GM19023 (cell line): ENCODE measurements at regions not wholly inside any gene's neighbourhood (a gene's known extent, or its start where the extent isn't known, plus 50 kb on each side); places are given as distances from the start of the nearest gene placed in this dataset.
"Not testable (repeated sequence)": the region's sequence is repeated elsewhere in the genome, so short reads cannot be mapped to it uniquely, and the experiment has no call there.

Experiments used
- ATAC-seq: cut with Tn5 transposase; IDR thresholded peaks from one replicate; pipeline ENCODE4 v1.9.1; 2021; ENCODE audit warnings: mild to moderate bottlenecking, moderate library complexity; ENCODE audit not compliant: unreplicated experiment

GRCh38 chr1:192905049-192905448 lies 96.2 kb downstream of the RGS2 start:
- no peak for ATAC-seq

GRCh38 chr1:192906334-192906733 lies 97.5 kb downstream of the RGS2 start:
- no peak for ATAC-seq

- ATAC-seq, result no peak
Measured at GRCh38 chr1:192907545-192908243, 98.9 kb downstream of the RGS2 start.

- not testable (repeated sequence) for ATAC-seq
Measured at GRCh38 chr1:192911896-192912656, 103.2 kb downstream of the RGS2 start.

- ATAC-seq, result no peak
Measured at GRCh38 chr1:192913683-192914082, 104.8 kb downstream of the RGS2 start.

GRCh38 chr1:192914092-192914491 lies 105.3 kb downstream of the RGS2 start:
- ATAC-seq, result no peak

GRCh38 chr1:192914696-192915095 lies 105.9 kb downstream of the RGS2 start:
- no peak for ATAC-seq

GRCh38 chr1:192916021-192916420 lies 107.2 kb downstream of the RGS2 start:
- ATAC-seq, result no peak

GRCh38 chr1:192918259-192918658 lies 109.4 kb downstream of the RGS2 start:
- no peak for ATAC-seq

- no peak for ATAC-seq
Measured at GRCh38 chr1:192920412-192920811, 111.6 kb downstream of the RGS2 start.

- ATAC-seq, result no peak
Measured at GRCh38 chr1:192925609-192926008, 116.8 kb downstream of the RGS2 start.

DNA sequence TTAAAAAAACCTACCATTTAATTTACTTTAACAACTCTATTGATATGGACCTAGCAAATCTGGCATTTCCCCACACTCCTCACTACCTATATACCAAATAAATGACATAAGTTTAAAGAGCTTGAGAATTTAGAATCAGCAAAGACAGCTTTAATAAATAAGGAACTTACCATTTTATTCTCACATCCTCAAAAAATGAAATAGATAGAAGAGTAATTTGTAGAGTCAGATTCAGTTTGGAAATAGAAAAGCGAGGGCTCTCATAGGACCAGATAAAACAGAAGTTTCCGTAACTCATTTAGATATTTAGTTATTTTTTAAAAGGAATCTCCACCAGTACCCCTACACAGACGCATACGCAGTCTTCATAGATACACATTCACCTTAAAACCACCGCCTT lies 117.9 kb downstream of the RGS2 start:
- no peak for ATAC-seq

DNA sequence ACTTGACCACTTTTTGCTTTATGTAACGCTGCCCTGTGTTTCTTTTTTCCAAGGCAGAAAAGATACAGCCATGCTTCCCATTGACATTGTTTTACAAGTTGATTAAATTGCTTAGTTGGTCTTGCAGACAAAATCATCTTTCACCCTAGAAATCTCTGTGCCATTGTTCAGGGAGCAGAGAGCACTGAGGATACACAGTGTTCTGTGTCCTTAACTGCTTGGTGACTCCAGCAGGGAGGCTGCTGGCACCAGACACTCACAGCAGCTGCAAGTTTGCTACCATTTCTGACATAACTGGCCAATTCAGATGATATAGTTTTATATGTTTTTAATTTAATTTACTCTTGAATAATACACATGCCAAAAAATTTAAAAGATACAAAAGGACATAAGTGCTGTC lies 118.7 kb downstream of the RGS2 start:
- no peak for ATAC-seq

DNA sequence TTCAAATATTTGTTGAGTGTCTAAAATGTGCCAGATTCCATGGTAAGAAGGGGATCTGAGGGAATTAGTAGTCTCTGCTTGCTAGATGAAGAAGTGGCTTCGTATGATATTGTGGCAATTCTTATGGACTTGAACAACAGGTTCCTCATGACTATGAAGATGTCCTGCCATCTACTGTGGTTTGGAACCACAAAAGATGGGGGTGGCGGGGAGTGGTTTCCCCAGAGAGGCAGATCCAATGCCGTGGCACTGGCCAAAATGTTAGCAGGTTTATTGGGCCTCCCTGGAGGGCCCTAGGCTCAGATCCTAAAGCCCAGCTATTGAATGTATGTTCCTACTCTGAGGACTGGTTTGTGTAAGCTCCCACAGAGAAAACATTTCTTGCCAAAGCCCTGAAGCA lies 120.8 kb downstream of the RGS2 start:
- ATAC-seq, result no peak

GRCh38 chr1:192933744-192934143 lies 124.9 kb downstream of the RGS2 start:
- no peak for ATAC-seq

GRCh38 chr1:192936313-192937018 lies 122.7 kb downstream of the UCHL5 start:
- ATAC-seq, result no peak

DNA sequence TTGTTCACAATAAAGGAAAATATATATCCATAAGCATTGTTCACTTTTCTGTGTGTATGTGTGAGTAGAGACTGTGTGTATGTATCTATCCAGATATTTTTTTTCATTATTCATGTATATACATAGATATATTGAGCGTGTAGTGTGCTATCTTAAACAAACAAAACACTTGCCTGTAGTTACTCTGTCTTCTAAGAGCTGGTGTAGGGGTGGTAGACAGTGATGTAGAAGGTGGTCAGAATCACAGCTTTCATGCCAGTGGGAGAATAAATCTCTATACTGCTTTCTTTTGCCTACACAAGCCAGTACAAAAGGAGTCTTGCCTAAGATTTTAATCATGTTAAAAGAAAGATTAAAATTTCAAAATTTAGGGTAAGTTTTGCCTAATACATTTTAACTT lies 122.0 kb downstream of the UCHL5 start:
- ATAC-seq, result no peak

DNA sequence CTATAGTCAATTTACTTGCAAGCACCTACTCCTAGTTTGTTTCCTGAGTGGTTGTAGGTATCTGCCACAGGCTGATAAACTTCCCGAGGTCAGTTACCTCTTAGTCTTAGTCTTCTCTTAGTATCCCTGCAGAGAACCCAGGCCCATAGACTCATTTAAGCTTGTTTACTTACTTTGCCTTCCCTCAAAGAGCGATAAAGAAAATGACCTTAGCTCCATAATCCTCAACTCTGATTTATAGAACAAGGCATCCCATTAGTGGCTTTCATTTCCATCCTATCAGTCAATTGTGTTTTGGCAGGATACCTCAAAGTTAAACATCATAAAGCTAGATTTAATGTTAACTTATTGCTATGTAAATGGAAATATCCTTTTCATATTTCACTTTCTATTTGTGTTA lies 119.7 kb downstream of the UCHL5 start:
- no peak for ATAC-seq

GRCh38 chr1:192940658-192941057 lies 118.5 kb downstream of the UCHL5 start:
- no peak for ATAC-seq

GRCh38 chr1:192941722-192942411 lies 117.3 kb downstream of the UCHL5 start:
- no peak for ATAC-seq

- ATAC-seq, result no peak
Measured at GRCh38 chr1:192943108-192943507, 116.1 kb downstream of the UCHL5 start.
